Neural progenitor cell (in vitro differentiated cells): ENCODE measurements at regions not wholly inside any gene's neighbourhood (a gene's known extent, or its start where the extent isn't known, plus 50 kb on each side); places are given as distances from the start of the nearest gene placed in this dataset.

Experiments
- EZH2 ChIP-seq: fragments of 200-600 bp; sonication (generic); IDR thresholded peaks from 2 replicates; pipeline ENCODE4 v1.6.1; 2017; ENCODE audit warnings: antibody characterized with exemption, mild to moderate bottlenecking, moderate library complexity
- TF ChIP-seq, protein P1 (sequence below): fragments of 200-600 bp; sonication (generic); IDR thresholded peaks from 2 replicates; pipeline ENCODE4 v1.5.1; 2017; ENCODE audit warnings: antibody characterized with exemption, mild to moderate bottlenecking

DNA sequence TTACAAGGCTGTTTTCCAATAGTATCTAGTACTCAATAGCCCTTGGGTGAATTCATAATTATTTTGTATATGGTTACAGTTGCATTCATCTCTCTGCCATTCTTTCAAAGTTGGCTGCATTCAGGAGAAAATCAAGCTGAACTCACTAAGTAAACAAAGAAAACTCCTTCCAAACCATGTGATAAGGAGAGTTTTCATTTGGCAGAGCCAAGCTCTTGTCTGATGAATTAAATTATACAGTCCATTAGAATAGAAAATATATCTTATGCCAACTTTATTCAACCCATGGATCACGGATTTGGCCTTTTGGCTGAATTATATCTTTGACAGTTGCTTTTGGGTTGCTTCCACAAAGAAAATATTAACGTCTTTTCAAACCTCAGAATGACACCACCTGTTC lies 272.3 kb upstream of the ROBO1 start:
- TF ChIP-seq, protein P1, sequence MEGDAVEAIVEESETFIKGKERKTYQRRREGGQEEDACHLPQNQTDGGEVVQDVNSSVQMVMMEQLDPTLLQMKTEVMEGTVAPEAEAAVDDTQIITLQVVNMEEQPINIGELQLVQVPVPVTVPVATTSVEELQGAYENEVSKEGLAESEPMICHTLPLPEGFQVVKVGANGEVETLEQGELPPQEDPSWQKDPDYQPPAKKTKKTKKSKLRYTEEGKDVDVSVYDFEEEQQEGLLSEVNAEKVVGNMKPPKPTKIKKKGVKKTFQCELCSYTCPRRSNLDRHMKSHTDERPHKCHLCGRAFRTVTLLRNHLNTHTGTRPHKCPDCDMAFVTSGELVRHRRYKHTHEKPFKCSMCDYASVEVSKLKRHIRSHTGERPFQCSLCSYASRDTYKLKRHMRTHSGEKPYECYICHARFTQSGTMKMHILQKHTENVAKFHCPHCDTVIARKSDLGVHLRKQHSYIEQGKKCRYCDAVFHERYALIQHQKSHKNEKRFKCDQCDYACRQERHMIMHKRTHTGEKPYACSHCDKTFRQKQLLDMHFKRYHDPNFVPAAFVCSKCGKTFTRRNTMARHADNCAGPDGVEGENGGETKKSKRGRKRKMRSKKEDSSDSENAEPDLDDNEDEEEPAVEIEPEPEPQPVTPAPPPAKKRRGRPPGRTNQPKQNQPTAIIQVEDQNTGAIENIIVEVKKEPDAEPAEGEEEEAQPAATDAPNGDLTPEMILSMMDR, result no peak
- TF ChIP-seq EZH2, result no peak
